H54 (cell line): ENCODE measurements at regions not wholly inside any gene's neighbourhood (a gene's known extent, or its start where the extent isn't known, plus 50 kb on each side); places are given as distances from the start of the nearest gene placed in this dataset.
"Not testable (repeated sequence)": the region's sequence is repeated elsewhere in the genome, so short reads cannot be mapped to it uniquely, and the experiment has no call there.

ENCODE experiments used
- DNase-seq: peaks from one replicate; pipeline ENCODE4 v3.0.0; 2011; ENCODE audit warnings: low spot score, mixed read lengths; ENCODE audit not compliant: insufficient read length
- FAIRE-seq: peaks from 3 replicates; lab custom pipeline; 2011; peaks lifted over from hg19 to GRCh38; lab: Jason Lieb, UNC
- POLR2A ChIP-seq: IDR thresholded peaks from 2 replicates; pipeline ENCODE4 v1.6.1; 2011; ENCODE audit warnings: low read depth, mild to moderate bottlenecking, low read length

- no peak for DNase-seq
- TF ChIP-seq POLR2A = no peak
- no peak for FAIRE-seq
These were observed 372.3 kb upstream of the SALL1 start for GRCh38 chr16:51523400-51523799.

GRCh38 chr16:51522902-51523301 is 371.8 kb upstream of the SALL1 start:
- FAIRE-seq = no peak
- no peak for DNase-seq
- TF ChIP-seq POLR2A = no peak

- not testable (repeated sequence) for FAIRE-seq
These were observed 365.9 kb upstream of the SALL1 start for GRCh38 chr16:51516960-51517359.

GRCh38 chr16:51510416-51510815 is 359.3 kb upstream of the SALL1 start:
- no peak for FAIRE-seq
- no peak for DNase-seq
- no peak for TF ChIP-seq POLR2A

More at GRCh38 chr16:51516960-51517359, 365.9 kb upstream of the SALL1 start:
- not testable (repeated sequence) for DNase-seq

GRCh38 chr16:51509336-51509735 is 358.3 kb upstream of the SALL1 start:
- TF ChIP-seq POLR2A = no peak
- FAIRE-seq = no peak
- DNase-seq = no peak

GRCh38 chr16:51508490-51509212 is 357.6 kb upstream of the SALL1 start:
- no peak for TF ChIP-seq POLR2A
- FAIRE-seq = no peak
- DNase-seq = no peak

- no peak for DNase-seq
- no peak for FAIRE-seq
- TF ChIP-seq POLR2A = no peak
These were observed 356.2 kb upstream of the SALL1 start for GRCh38 chr16:51507286-51507685.

GRCh38 chr16:51500306-51500705 is 349.2 kb upstream of the SALL1 start:
- FAIRE-seq (no peak), DNase-seq (no peak)
- no peak for TF ChIP-seq POLR2A

- TF ChIP-seq POLR2A = no peak
- DNase-seq (no peak), FAIRE-seq (no peak)
These were observed 346.6 kb upstream of the SALL1 start for GRCh38 chr16:51497541-51498211.

GRCh38 chr16:51490866-51491265 is 339.8 kb upstream of the SALL1 start:
- no peak for FAIRE-seq
- DNase-seq = no peak
- no peak for TF ChIP-seq POLR2A

GRCh38 chr16:51487880-51488279 is 336.8 kb upstream of the SALL1 start:
- no peak for FAIRE-seq
- no peak for DNase-seq
- no peak for TF ChIP-seq POLR2A

GRCh38 chr16:51474414-51475091 is 323.5 kb upstream of the SALL1 start:
- FAIRE-seq = no peak

GRCh38 chr16:51473091-51473490 is 322.0 kb upstream of the SALL1 start:
- no peak for TF ChIP-seq POLR2A
- FAIRE-seq (no peak), DNase-seq (no peak)

More at GRCh38 chr16:51474414-51475091, 323.5 kb upstream of the SALL1 start:
- no peak for TF ChIP-seq POLR2A
- DNase-seq = no peak

- no peak for DNase-seq
- FAIRE-seq = no peak
- TF ChIP-seq POLR2A = no peak
These were observed 319.4 kb upstream of the SALL1 start for GRCh38 chr16:51470492-51470891.
